ENCODE measurements at regions not wholly inside any gene's neighbourhood (a gene's known extent, or its start where the extent isn't known, plus 50 kb on each side); places are given as distances from the start of the nearest gene placed in this dataset.
A peak's percentile ranks its signal among the peaks of the same experiment; 100 is the strongest.
"Not testable (repeated sequence)": the region's sequence is repeated elsewhere in the genome, so short reads cannot be mapped to it uniquely, and the experiment has no call there.

DNA sequence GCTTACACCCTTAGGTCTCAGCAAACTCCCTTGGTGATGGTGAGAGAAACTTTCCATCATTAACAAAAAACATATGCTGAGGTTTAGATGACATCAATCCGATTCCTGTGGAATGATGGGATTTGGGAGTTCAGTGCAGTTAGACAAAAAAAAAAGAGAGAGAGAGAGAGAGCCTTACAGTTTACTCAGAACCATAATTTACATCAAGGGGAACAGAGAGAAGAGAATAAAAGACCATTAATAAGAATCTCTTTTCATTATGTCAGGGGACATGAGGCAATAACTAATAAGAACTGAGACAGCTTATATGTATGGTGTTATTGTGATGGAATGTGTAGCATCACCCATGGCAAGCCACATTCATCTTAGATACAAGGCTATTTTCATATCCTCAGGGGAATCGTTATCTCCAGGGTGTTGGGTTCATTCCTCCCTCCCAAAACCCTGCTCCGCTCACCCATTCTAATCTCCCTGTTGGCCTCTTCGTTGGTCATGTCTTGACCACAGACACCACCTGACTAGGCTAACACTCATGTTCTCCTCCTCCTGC is 175.7 kb upstream of the MXRA5 start:
- no peak overlapping the region for H3K4me3 ChIP-seq
- H3K27me3 ChIP-seq (replicated peaks), result no peaks in the 10 kb centered on the region
- no peaks in the 10 kb centered on the region for H3K9me3 ChIP-seq (replicated peaks)
- H3K4me1 ChIP-seq (replicated peaks), result peaks cover 8% of the 10 kb centered on the region
- DNase-seq (ENCODE audit: low read depth in 1 of 2, low spot score in 2 of 2), result no peak
- H3K27ac ChIP-seq, result no peak overlapping the region
- H3K36me3 ChIP-seq, result no peaks in the 10 kb centered on the region

GRCh38 chrX:3521396-3521795 is 174.9 kb upstream of the MXRA5 start:
- DNase-seq (ENCODE audit: low read depth in 1 of 2, low spot score in 2 of 2), result no peak
- Histone ChIP-seq H3K4me1 (replicated peaks) (peaks cover 8% of the 10 kb centered on the region), H3K36me3 (no peaks in the 10 kb centered on the region), H3K27ac (no peak overlapping the region), H3K27me3 (replicated peaks) (no peaks in the 10 kb centered on the region), H3K4me3 (no peak overlapping the region), H3K9me3 (replicated peaks) (no peaks in the 10 kb centered on the region)

DNA sequence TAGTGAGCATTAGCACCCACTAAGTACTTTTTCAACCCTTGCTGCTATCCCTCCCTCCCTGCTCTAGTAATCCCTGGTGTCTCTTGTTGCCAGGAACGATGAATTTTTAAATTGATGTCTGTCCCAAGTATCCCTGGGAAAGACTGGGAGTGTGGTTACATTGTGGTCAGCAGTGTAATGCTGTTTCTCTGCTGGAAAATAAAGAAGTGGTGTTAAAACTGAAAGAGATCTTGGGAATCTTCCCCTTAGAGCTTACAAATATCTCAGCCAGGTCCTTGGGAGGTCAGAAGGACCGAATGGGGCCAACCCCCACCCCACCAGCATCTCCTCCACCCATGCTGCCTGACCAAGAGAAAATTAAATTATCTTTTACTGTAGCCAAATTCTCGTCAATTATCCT is 174.5 kb upstream of the MXRA5 start:
- Histone ChIP-seq H3K27me3 (replicated peaks) (no peaks in the 10 kb centered on the region), H3K36me3 (no peaks in the 10 kb centered on the region), H3K4me1 (replicated peaks) (peaks cover 8% of the 10 kb centered on the region), H3K9me3 (replicated peaks) (no peaks in the 10 kb centered on the region), H3K27ac (no peak overlapping the region), H3K4me3 (no peak overlapping the region)
- no peak for DNase-seq (ENCODE audit: low read depth in 1 of 2, low spot score in 2 of 2)

GRCh38 chrX:3520458-3520857 is 174.0 kb upstream of the MXRA5 start:
- Histone ChIP-seq H3K9me3 (replicated peaks) (no peaks in the 10 kb centered on the region), H3K4me3 (no peak overlapping the region), H3K36me3 (no peaks in the 10 kb centered on the region), H3K27me3 (replicated peaks) (no peaks in the 10 kb centered on the region), H3K4me1 (replicated peaks) (peaks cover 8% of the 10 kb centered on the region), H3K27ac (no peak overlapping the region)
- no peak for DNase-seq (ENCODE audit: low read depth in 1 of 2, low spot score in 2 of 2)

DNA sequence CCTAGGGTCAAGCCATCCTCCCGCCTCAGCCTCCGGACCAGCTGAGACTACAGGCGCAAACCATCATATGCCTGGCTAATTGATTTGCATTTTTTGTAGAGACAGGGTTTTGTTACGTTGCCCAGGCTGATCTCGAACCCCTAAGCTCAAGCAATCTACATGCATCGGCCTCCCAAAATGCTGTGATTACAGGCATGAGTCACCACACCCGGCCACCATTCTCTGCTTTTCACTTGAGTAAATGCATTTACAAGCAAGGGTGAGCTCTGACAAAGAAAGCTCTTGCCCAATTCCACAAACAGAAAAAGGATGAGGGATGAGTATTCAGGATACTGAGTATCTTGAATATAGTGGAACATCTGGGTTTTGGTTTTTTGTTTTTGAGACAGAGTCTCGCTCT is 172.9 kb upstream of the MXRA5 start:
- H3K27me3 ChIP-seq (replicated peaks); H3K9me3 ChIP-seq (replicated peaks); H3K4me1 ChIP-seq (replicated peaks); H3K4me3 ChIP-seq; H3K36me3 ChIP-seq: not testable (repeated sequence)
- peak in 1 of 2 experiments; percentile 50 for DNase-seq (ENCODE audit: low read depth in 1 of 2, low spot score in 2 of 2)
- H3K27ac ChIP-seq, result peak overlapping the region; percentile 80

DNA sequence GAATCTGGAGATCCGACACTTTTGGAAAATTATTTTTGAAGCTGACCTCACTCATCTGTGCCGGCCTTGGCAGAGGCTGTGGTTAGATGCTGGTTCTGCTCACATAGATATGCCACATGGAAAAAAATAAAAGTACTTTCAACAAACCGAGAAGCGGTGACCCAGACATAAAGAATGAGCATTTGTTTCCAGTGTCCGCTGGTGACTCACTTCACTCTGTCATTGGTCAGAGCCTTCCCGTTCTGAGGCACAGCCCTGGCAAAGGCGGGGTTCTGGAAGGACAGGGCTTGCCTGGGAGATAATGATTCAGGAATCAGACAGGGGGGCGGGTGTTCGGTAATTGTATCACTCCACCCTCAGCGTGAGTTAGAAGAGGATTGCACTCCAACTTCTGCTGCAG is 172.4 kb upstream of the MXRA5 start:
- no peaks in the 10 kb centered on the region for H3K36me3 ChIP-seq
- H3K9me3 ChIP-seq (replicated peaks), result no peaks in the 10 kb centered on the region
- no peaks in the 10 kb centered on the region for H3K27me3 ChIP-seq (replicated peaks)
- peak; percentile 79 to 86 for DNase-seq (ENCODE audit: low read depth in 1 of 2, low spot score in 2 of 2)
- peaks cover 8% of the 10 kb centered on the region for H3K4me1 ChIP-seq (replicated peaks)
- no peak overlapping the region for H3K4me3 ChIP-seq
- H3K27ac ChIP-seq, result peak overlapping the region; percentile 80

GRCh38 chrX:3516051-3516541 is 169.6 kb upstream of the MXRA5 start:
- H3K27me3 ChIP-seq (replicated peaks), result no peaks in the 10 kb centered on the region
- H3K9me3 ChIP-seq (replicated peaks), result no peaks in the 10 kb centered on the region
- H3K4me1 ChIP-seq (replicated peaks), result peaks cover 8% of the 10 kb centered on the region
- H3K36me3 ChIP-seq, result no peaks in the 10 kb centered on the region
- no peak overlapping the region for H3K4me3 ChIP-seq
- DNase-seq (ENCODE audit: low read depth in 1 of 2, low spot score in 2 of 2), result no peak
- no peak overlapping the region for H3K27ac ChIP-seq

DNA sequence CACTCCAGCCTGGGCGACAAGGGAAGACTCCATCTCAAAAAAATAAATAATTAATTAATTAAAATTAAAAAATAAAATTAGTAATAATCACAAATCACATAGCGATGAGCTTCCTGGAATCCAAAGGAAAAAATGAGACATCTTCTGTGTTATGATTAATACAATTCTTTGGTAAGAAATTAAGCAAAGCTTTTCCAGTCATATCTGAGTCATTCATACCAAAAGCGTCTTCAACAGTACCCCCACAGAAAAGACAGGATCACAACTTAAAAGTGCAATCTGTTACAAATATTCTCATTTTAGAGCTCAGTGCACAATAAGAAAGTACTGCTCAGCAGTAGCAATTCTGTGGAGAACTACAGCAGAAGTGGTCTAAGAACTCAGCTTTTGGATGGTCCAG is 168.5 kb upstream of the MXRA5 start:
- peaks cover 8% of the 10 kb centered on the region for H3K4me1 ChIP-seq (replicated peaks)
- no peaks in the 10 kb centered on the region for H3K9me3 ChIP-seq (replicated peaks)
- no peak for DNase-seq (ENCODE audit: low read depth in 1 of 2, low spot score in 2 of 2)
- no peaks in the 10 kb centered on the region for H3K36me3 ChIP-seq
- no peak overlapping the region for H3K27ac ChIP-seq
- H3K27me3 ChIP-seq (replicated peaks), result no peaks in the 10 kb centered on the region
- no peak overlapping the region for H3K4me3 ChIP-seq

DNA sequence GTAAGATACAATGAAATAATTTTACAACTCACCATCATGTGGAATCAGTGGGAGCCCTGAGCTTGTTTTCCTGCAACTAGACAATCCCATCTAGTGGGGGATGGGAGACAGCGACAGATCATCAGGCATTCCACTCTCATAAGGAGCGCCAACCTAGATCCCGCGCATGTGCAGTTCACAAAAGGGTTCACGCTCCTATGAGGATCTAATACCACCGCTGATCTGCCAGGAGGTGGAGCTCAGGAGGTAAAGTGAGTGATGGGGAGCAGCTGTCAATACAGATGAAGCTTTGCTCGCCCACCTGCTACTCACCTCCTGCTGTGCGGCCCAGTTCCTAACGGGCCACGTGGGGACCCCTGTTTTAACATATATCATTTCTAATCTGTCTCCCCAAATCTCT is 165.7 kb upstream of the MXRA5 start:
- H3K4me3 ChIP-seq; DNase-seq (ENCODE audit: low read depth in 1 of 2, low spot score in 2 of 2); H3K36me3 ChIP-seq; H3K27ac ChIP-seq; H3K9me3 ChIP-seq (replicated peaks); H3K4me1 ChIP-seq (replicated peaks); H3K27me3 ChIP-seq (replicated peaks): not testable (repeated sequence)

DNA sequence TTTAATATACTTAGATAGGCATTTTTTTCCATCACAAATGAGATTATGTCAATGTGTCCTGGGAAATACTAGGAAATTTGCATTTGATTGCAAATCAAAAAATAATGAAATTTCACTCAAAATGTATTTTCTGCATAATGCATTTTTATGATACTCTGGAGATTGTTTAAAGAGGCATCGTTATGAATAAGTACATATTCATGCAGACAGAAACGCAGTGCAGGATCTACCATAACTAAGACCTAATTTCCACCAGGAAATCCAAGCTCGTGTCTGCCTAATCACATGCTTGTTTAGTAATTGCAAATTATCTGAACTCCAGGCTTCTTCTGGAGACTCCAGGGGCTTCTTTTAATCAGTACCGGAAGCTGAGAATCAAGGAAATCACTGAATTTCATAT is 163.5 kb upstream of the MXRA5 start:
- H3K4me3 ChIP-seq, result no peak overlapping the region
- no peak overlapping the region for H3K27ac ChIP-seq
- no peak for DNase-seq (ENCODE audit: low read depth in 1 of 2, low spot score in 2 of 2)
- H3K36me3 ChIP-seq, result no peaks in the 10 kb centered on the region
- no peaks in the 10 kb centered on the region for H3K4me1 ChIP-seq (replicated peaks)
- no peaks in the 10 kb centered on the region for H3K9me3 ChIP-seq (replicated peaks)
- no peaks in the 10 kb centered on the region for H3K27me3 ChIP-seq (replicated peaks)

DNA sequence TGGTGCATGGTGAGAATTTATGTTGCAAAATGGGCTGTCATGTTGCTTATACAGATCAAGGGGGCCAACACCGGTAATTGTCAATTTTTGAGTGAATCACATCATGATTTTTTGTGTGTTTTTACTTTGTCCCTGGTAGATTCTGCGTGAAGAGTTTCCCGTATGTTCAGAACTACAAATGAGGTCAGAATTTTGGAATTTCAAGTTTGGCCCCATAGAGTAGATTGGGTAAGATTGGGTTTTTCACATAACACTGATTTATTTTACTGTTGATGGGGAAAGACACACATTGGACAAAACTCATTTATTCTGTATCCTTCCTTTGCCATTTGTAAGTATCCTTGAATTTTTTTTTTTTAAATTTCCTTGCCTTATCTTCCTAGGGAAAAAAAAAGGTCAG is 158.5 kb upstream of the MXRA5 start:
- H3K4me3 ChIP-seq, result no peak overlapping the region
- no peaks in the 10 kb centered on the region for H3K36me3 ChIP-seq
- H3K27ac ChIP-seq, result no peak overlapping the region
- H3K4me1 ChIP-seq (replicated peaks), result no peaks in the 10 kb centered on the region
- no peaks in the 10 kb centered on the region for H3K27me3 ChIP-seq (replicated peaks)
- no peaks in the 10 kb centered on the region for H3K9me3 ChIP-seq (replicated peaks)
- DNase-seq (ENCODE audit: low read depth in 1 of 2, low spot score in 2 of 2), result no peak

GRCh38 chrX:3501833-3502535 is 155.5 kb upstream of the MXRA5 start:
- Histone ChIP-seq H3K4me1 (replicated peaks) (no peaks in the 10 kb centered on the region), H3K4me3 (no peak overlapping the region), H3K36me3 (no peaks in the 10 kb centered on the region), H3K27me3 (replicated peaks) (no peaks in the 10 kb centered on the region), H3K27ac (no peak overlapping the region), H3K9me3 (replicated peaks) (no peaks in the 10 kb centered on the region)
- no peak for DNase-seq (ENCODE audit: low read depth in 1 of 2, low spot score in 2 of 2)

DNA sequence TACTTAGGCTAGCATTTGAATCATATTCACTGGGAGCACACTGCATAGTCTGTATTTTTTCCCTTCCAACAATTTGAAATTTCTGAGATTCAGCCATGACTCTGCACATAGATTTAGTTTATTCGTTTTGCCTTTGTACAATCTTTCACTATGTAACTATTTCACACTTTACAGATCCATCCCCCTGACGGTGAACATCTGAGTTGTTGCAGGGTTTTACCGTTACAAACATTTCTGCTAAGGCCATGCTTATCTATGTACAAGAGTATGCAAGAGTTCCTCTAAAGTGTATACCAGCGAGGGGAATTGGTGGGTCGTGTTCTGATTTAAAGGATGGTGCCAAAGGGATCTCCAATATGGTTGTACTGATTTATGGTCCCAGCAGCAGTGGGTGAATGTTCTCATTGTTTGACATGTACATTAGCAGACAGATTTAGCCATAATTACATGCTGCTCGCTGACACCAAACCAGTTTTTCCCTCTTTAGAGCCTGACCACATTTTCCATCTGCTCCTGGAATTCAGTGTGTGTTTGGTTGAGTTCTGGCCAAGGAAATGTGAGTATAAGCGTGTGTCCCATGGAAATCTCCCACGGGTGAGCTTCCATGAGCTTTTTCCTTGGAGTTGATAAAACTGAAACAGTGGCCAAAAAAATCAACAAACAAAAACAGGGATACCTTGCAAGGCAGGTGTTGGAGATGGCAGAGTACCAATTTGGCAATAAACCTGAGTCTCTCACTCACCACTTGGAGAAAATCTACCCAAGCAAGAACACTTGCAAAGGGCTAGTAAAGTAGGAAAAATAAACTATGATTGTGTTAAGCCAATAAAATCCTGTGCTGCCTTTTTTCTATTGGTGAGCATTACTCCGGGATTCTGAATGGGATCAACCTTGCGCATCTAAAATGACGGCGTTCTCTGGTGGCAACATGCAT is 149.7 kb upstream of the MXRA5 start:
- not testable (repeated sequence) for H3K9me3 ChIP-seq (replicated peaks); H3K27me3 ChIP-seq (replicated peaks)

DNA sequence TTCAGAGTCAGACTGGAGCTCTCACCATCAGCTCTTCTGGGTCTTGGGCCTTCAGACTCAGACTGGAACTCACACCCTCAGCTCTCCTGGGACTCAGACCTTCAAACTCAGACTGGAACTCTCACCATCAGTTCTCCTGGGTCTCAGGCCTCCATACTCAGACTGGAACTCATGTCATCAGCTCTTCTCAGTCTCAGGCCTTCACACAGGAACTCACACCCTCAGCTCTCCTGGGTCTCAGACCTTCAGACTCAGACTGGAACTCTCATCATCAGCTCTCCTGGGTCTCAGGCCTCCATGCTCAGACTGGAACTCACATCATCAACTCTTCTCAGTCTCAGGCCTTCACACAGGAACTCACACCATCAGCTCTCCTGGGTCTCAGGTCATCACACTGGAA is 147.2 kb upstream of the MXRA5 start:
- H3K4me3 ChIP-seq, result no peak overlapping the region
- H3K27me3 ChIP-seq (replicated peaks), result no peaks in the 10 kb centered on the region
- no peak for DNase-seq (ENCODE audit: low read depth in 1 of 2, low spot score in 2 of 2)

More for the DNA sequence above, 149.7 kb upstream of the MXRA5 start:
- not testable (repeated sequence) for H3K27ac ChIP-seq; H3K36me3 ChIP-seq; DNase-seq (ENCODE audit: low read depth in 1 of 2, low spot score in 2 of 2); H3K4me3 ChIP-seq; H3K4me1 ChIP-seq (replicated peaks)

More for the DNA sequence above, 147.2 kb upstream of the MXRA5 start:
- Histone ChIP-seq H3K36me3 (no peaks in the 10 kb centered on the region), H3K9me3 (replicated peaks) (no peaks in the 10 kb centered on the region), H3K27ac (no peak overlapping the region), H3K4me1 (replicated peaks) (no peaks in the 10 kb centered on the region)

All from SJSA1 (cell line).